ENCODE measurements at regions not wholly inside any gene's neighbourhood (a gene's known extent, or its start where the extent isn't known, plus 50 kb on each side); places are given as distances from the start of the nearest gene placed in this dataset.

- TF ChIP-seq POLR2AphosphoS5 (IDR thresholded peaks at IDR 0.05; ENCODE audit: low read depth) (no peak), REST (IDR thresholded peaks at IDR 0.05; ENCODE audit: unreplicated experiment) (no peak), CTCF (conservative IDR thresholded peaks at IDR 0.05; ENCODE audit: low read depth in 2 of 2) (no peak), CREB1 (CRISPR knock-in tag; IDR thresholded peaks at IDR 0.05; ENCODE audit: low read depth) (no peak), EZH2phosphoT487 (IDR thresholded peaks at IDR 0.05; ENCODE audit: unreplicated experiment) (no peak), EZH2 (IDR thresholded peaks at IDR 0.05; ENCODE audit: low read depth, unreplicated experiment) (no peak), JUNB (IDR thresholded peaks at IDR 0.05; ENCODE audit: unreplicated experiment) (no peak), ETS1 (IDR thresholded peaks at IDR 0.05) (no peak), STAT1 (IDR thresholded peaks at IDR 0.05; ENCODE audit: unreplicated experiment) (no peak), ZNF462 (CRISPR knock-in tag; IDR thresholded peaks at IDR 0.05) (no peak), ZNF114 (CRISPR knock-in tag; IDR thresholded peaks at IDR 0.05) (no peak), ZNF331 (CRISPR knock-in tag; IDR thresholded peaks at IDR 0.05; ENCODE audit: low read depth) (no peak)
Observed at GRCh38 chr2:53181759-53182158, 585.8 kb upstream of the CHAC2 start.

Measured in GM23338 (cell line).